Activated T-cell treated with anti-CD3 and anti-CD28 coated beads for 24 hours (primary cell): ENCODE measurements at regions not wholly inside any gene's neighbourhood (a gene's known extent, or its start where the extent isn't known, plus 50 kb on each side); places are given as distances from the start of the nearest gene placed in this dataset.

ENCODE experiments used
- DNase-seq: peaks from one replicate; pipeline ENCODE4 v3.0.0-alpha.2; 2020; ENCODE audit warnings: low read depth

- no peak for DNase-seq
These were observed 53.4 kb downstream of the FOXB1 start for GRCh38 chr15:60057554-60057953.

GRCh38 chr15:60059186-60059585, 55.1 kb downstream of the FOXB1 start:
- DNase-seq: no peak

- no peak for DNase-seq
These were observed 57.6 kb downstream of the FOXB1 start for GRCh38 chr15:60061758-60062157.

GRCh38 chr15:60062826-60063225, 58.7 kb downstream of the FOXB1 start:
- DNase-seq: no peak

- no peak for DNase-seq
These were observed 61.8 kb downstream of the FOXB1 start for GRCh38 chr15:60065951-60066350.

GRCh38 chr15:60070838-60071493, 66.9 kb downstream of the FOXB1 start:
- DNase-seq: no peak

- no peak for DNase-seq
These were observed 68.8 kb downstream of the FOXB1 start for GRCh38 chr15:60072826-60073465.

- no peak for DNase-seq
These were observed 69.3 kb downstream of the FOXB1 start for GRCh38 chr15:60073466-60073840.

- DNase-seq: no peak
These were observed 70.2 kb downstream of the FOXB1 start for GRCh38 chr15:60074181-60074885.

- no peak for DNase-seq
These were observed 71.9 kb downstream of the FOXB1 start for GRCh38 chr15:60076045-60076444.

GRCh38 chr15:60076582-60077276, 72.6 kb downstream of the FOXB1 start:
- no peak for DNase-seq

- DNase-seq: no peak
These were observed 73.7 kb downstream of the FOXB1 start for GRCh38 chr15:60077581-60078359.

- DNase-seq: no peak
These were observed 75.1 kb downstream of the FOXB1 start for GRCh38 chr15:60079210-60079609.

- no peak for DNase-seq
These were observed 77.9 kb downstream of the FOXB1 start for GRCh38 chr15:60081976-60082375.

- DNase-seq: no peak
These were observed 79.2 kb downstream of the FOXB1 start for GRCh38 chr15:60083318-60083717.

- no peak for DNase-seq
These were observed 82.7 kb downstream of the FOXB1 start for GRCh38 chr15:60086681-60087429.

- DNase-seq: no peak
These were observed 83.5 kb downstream of the FOXB1 start for GRCh38 chr15:60087561-60087960.

GRCh38 chr15:60090747-60091146, 86.6 kb downstream of the FOXB1 start:
- DNase-seq: no peak

- no peak for DNase-seq
These were observed 87.0 kb downstream of the FOXB1 start for GRCh38 chr15:60091157-60091556.

GRCh38 chr15:60091911-60092310, 87.8 kb downstream of the FOXB1 start:
- no peak for DNase-seq
